HPDE6-E6E7 (cell line): ENCODE measurements at regions not wholly inside any gene's neighbourhood (a gene's known extent, or its start where the extent isn't known, plus 50 kb on each side); places are given as distances from the start of the nearest gene placed in this dataset.

Experiments used
- DNase-seq: peaks from one replicate; pipeline ENCODE4 v3.0.0; 2011; ENCODE audit warnings: missing footprints; ENCODE audit errors: extremely low spot score

DNA sequence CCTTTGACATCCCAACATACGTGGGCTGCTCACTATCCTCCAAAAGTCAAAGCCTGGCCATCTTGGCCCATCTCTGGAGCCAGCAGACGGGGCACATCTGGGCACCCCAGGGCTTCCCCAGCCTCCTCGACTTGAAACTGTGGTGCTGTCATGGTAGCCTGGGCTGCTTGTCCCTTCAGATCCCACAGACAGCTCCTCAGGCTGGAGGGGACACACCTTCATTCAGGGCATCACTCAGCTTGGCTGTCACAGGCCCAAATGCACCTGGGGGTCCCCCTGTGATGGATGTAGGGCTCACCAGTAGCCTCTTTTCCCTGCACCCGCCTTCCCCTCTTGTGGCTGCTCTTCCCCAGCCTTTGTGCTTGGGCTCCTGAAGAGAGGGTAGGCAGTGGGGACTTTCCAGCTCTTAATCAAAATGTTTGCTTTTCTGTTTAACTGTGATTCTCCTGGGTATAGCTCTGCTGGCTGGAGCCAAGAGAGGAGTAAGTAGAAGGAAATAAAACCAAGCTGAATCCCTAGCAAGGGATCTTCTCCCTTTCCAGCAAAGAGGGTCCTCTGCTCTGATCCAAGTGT is 92.3 kb downstream of the GYPC start:
- DNase-seq: no peak

DNA sequence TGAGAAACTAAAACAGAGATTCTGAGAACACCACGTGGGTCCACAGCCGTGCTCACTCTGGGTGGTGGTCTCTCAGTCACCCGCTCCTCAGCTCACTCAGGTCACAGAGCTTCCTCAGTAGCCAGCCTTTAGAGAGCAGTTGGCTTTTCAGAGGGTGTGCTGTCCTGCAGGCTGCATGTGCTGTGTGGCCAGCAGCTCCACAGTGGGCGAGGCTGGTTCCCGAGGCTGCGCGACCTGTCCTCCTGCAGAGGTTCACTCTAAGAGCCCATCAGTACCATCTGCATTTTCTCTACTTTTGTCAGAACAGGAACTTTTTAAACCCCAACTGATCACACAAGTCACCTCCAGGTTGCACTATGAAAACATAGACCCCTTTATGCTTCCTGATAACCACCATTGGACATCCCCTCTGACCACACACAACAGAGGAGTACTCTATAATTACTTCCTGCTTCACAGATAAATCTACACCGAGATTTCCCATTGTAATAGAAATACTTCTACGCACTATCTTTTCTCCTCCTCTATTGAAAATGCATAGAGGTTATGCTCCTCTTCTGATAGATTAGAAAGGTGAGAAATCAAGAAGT is 93.1 kb downstream of the GYPC start:
- DNase-seq: no peak

DNA sequence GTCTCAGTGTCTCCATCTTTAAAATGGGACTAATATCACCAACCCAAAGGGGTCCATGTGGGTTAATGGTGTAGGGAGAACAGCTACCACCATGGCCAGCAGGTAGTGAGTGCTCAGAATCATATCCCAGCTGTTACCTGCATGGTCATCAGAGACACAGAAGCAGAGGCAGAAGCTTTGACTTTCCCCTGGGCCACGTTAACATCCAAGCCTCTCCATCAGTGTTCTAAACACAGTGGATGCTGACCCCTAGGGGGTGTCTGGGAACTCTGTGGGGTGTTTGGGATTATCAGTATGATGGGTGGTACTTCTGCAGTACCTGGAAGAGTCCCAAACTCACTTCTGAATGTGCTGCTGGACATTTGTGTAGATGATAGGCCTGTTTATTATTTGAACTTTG is 93.6 kb downstream of the GYPC start:
- no peak for DNase-seq

DNA sequence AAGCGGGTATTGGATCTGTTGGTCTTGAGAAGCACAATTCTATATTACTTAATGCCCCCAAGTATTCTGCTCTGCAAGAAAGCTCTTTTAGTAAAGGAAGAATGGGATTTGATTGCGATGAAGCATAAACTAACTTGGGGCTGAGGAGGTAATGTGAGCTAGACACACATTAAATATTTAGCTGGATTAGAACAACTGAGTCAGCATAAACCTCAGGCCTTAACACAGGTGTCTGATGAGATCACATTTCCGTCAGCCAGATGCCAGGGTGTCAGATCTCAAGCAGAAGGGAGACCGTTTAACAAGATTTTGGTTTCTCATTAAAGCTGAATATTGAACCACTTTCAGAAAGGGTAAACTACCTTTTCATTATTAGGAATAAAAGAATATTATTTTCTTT is 94.5 kb downstream of the GYPC start:
- DNase-seq: no peak

DNA sequence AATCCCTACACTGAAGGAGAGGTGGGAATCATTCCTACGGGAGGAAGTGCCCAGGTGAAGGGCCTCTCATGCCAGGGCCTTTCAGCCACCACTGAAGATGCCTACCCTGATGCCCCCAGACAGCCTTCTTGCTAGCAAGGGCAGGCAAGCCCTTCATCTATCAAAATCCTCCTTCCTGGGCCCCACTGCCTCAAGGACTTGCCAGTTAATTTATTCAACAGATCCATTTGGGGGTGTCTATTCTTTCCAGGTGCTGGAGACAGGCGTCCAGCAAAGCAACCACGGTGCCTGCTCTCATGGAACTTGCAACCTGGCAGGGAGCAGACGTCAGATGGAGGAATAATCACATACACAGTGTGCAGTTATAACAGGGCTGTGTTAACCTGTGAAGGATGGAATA is 95.5 kb downstream of the GYPC start:
- DNase-seq: no peak

DNA sequence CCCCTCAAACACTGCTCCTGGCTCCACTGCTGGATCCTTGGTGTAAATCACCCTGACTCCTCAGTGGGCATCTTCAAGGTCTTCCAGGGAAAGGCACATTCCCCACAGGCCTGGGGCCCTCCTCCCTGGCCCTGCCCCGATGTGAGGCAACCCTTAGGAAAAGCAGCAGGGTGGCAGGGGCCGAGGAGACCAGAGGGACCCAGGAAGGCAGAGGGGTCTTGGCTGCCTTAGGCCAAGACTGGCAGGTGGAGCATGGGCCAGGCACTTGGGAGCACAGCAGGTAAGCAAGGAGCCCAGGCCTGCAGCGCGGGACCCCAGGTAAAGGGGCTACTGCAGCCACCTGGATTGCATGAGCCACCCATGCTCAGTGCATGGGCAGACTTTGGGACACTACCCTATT is 96.9 kb downstream of the GYPC start:
- no peak for DNase-seq

DNA sequence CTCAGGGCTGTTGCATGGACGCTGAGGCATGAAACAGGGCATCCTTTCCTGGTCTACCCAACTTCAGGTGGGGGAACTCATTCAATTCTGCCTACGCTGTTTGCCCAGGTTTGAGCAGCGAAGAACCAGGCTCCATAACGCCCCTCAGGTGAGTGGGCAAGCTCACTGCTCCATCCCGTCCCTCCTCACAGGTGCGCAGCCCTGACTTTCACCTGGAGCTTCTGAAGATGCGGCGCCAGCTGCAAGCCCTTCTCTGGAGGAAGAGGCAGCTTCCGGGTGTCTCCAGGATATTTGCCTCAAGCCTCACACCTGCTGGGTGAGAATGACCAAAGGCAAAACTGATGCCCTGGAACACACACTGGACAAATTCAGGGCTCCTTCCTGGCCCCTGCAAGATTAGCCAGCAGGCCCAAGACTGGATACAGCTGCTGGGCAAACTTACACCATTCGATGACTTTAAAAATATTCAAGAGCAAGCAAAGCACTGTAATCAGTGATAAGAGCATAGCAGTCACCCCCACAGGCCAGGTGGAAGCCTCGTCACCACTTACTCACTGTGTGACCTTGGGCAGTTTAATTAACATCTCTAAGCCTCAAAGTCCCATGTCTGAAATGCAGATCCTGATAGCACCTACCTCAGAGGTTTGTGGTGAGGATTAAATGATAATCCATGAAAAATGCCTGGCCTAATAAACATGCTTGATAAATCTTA is 97.7 kb downstream of the GYPC start:
- no peak for DNase-seq

DNA sequence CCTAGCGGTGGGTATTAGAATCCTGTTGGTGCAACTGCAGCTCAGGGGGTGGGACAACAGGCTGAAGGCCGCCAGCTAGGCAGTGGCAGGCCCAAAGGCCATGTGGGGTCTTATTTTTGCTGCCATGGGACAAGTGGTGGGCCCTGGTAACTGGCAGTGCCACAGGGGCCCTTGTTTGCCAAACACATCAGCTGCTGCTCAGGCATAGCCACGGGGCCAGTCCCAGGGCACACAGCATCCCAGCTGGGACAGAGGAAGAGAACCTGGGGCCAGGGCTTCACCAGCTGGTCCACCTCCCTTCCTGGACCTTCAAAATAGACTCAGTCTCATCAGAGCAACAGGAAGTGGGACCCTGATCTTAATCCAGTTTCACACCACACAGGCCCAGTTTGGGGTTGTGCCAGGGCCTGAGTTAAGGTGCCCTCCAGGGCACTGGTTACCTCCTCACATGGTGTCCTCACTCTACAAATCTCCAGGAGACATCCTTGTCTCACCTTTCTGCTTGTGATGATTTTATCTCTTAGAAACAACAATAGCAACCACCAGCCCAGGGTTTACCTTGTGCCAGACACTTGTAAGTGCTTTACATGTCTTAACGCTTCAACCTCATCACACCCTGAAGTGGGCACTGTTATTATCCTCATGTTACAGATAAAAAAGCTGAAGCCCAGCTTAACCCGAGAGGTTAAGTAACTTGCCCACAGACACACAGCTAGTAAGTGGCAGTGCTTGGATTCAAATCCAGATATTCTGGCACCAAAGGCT is 98.5 kb downstream of the GYPC start:
- DNase-seq: no peak

DNA sequence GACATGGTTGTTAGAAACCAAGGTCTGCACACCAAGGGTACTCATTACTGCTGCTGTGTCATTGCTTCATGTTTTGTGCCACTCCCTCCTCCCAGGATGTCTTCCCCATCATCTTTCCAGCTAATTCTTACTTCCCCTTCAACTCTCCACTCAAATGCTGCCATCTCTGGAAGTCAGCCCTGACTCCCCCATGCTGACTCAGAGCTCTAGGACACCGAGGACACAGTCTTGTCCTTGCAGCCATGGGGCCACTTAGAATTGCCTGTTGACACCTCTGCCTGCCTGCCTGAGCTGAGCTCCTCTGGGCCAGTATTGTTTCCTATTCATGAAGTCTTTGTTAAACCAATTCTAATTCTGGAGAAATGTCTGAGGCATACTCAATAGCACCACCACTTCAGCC is 100.2 kb downstream of the GYPC start:
- DNase-seq: no peak

DNA sequence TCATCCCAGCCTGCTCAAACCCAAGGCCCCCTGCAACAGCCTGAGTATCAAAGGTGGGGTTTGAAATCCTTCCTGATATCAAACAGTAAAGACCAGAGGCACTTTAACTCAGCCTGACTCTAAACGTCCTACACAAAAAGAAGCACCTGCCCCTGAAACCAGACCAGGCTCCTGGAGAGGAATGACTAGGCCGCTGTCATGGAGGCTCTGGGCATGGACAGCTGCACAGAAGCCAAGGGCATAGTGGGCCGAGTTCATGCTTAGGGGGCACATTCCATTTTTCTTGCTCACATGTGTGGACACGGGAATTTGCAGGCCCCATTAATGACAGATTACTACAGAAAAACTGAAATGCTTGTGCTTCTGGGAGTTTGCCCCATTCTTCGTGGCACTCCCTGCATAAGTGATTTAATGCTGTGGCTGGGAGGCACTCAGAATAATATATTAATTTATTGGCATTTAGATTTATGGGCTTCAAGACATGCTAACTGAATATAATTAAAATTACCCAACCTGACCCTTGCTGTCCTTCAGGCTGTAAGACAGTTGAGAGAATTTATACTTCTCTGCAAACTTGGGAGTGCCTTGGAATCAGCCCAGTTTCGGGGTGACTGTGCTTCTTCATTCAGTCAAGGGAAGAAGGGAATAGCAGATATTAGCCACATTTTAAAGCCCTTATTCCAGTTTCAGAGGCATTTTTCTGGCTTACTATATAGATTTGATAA is 105.5 kb downstream of the GYPC start:
- no peak for DNase-seq

DNA sequence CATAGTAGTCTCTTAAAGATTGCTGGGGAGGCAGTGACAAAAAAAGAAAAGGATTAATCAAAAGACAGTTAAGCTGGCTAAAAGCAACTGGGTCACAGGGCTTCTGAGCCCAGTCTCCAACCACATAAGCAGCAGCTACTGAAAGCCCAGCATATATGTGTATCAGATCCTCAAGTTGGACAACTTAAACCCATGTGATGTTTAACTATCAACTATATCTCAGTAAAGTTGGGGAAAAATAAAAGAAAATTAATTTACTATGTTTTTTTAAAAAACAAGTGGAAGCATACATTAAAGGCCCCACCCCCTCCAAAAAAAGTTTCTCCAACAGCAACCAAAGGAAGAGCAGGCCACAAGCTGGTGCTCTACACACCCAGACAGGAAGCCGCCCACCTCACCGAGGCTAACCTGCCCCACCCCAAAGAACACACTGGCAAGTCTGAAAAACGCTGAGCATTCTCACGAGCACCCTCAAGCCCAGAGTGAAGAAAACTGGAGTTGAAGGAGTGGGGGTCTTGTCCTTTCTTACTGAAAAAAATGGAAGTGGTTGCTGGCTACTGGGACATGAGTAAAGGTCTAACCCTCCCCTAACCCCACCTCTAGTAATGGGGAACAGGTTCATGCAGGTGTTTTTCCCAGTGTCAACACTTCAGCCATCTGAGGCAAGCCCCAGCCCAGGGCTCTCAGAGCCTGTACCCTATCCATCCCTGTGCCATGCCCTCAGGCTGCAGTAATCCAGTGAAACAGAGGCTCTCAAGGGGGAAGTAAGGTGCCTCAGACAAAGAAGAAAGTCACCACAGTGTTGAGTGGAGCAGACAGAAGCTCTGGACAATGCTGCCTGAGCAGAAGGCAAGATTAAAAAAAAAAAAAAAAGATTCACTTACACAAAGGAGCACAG is 106.3 kb downstream of the GYPC start:
- no peak for DNase-seq

DNA sequence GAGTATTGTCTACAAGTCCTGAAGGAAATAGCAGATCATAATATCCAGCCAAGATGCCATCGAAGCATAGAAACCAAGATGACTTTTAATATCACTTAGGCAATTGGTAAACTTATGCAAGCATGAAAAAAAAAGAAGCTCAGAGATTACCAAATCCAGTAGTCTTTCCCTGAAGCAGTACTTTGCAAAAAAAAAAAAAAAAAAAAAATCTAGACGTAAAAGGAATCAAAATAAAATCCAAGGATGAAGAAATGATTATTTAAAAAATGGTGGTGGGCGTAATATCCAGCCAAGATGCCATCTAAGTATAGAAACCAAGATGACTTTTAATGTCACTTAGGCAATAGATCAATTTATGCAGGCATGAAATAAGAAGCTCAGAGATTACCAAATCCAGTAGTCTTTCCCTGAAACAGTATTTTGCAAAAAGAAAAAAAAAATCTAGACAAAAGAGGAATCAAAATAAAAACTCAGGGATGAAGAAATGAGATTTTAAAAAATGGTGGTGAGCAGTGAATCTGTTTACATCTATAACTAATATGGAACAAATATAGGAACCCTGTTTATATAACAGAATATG is 108.8 kb downstream of the GYPC start:
- DNase-seq: no peak

DNA sequence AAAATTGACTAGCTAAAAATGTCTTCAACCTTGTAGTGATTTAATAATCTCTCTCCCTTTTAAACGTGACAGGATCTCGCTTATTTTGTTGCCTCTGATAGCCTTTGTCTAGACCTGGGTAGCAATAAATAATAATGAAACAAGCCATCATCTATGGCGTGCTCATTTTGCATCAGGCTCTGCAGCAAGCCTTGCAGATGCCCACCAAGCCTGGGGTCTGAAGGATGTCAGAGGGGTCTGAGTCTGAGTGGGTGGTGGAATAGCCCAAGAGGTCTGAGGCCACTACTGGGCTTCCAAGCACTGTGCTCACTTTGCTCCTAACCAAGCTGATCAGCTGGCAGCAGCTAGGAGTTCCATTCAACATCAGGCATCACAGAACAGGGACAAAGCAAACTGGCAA is 109.4 kb downstream of the GYPC start:
- DNase-seq: no peak

DNA sequence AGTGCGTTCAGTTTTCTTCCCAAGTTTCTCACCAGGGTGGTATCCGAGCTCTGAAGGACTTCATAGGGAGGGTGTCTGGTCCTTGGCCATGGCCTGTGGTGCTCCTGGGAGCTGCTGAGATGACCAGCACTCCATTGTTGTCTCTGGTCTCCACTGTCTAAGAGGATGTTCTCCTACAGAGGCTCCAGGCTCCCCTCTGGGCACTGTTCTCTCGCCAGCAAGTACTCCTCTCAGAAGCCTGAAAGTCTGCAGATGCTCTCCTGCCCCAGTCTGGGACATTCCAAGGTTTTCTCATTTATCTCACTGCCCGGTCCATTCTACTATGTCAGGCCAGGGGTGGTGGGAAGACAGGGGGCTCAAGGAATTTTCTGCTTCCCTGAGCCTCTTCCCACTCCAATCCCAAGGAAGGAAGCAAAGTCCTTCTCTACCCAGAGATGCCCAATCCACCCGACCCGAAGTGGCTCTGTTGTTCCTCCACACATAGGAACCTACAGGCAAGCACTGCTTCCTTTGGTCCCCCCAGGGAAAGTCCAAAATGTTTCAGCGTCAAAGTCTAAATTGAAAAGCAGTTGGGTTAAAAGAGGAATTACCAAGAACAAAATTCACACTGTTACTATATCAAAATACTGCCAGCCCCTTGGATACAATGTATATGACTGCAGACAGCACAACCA is 110.5 kb downstream of the GYPC start:
- no peak for DNase-seq

DNA sequence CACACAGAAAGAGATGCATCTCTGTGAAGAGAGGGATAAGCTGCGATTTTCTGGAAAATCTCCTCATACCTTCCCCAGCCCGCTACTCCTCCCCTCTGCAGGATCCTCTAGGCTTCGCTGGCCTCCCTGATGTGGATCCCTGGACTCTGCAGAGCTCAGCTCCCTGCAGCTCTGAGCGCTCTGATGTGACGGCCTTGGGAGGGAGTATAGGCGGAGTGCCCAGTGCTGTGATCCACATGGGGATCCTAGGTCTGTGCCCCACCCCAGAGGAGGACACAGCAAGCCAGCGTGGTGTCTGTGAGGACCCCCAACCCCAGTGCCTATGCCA is 111.0 kb downstream of the GYPC start:
- DNase-seq: no peak

DNA sequence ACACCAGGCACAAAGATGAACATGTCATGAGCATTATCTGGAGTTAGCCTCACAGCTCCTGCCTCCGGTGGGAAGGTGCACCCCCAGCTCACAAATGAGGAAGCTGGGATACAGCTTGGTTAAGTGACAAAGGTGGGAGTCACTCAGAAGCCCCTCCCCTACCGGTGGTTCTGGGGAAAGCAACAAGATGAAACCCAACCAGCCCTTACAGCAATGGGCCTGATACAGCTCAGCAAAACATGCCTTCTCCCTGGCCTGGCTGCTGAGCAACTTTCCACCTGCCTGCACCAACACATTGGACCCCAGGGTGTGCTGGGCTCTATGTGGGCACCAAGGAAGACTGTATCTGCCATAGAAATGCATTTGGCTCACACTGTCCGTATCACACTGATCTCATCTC is 113.2 kb downstream of the GYPC start:
- DNase-seq: no peak

DNA sequence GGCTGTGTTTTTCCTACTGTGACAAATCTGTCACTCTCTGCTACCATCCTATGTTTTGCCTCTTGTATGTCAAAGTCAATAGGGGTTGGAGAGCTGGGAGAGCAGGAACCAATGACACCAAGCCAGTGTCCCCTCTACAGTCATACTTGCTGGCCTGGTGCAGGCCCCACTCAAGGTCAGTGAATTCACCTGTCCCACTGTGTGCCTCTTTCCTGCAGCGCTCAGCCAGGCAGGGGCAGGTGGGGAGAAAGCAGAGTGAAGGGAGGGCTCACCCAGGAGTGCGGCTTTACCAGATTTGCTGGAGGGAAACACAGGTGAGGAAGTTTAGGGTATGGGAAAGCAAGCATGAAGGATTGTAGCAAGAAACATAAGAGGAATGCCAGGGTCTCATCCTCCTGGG is 114.5 kb downstream of the GYPC start:
- no peak for DNase-seq

DNA sequence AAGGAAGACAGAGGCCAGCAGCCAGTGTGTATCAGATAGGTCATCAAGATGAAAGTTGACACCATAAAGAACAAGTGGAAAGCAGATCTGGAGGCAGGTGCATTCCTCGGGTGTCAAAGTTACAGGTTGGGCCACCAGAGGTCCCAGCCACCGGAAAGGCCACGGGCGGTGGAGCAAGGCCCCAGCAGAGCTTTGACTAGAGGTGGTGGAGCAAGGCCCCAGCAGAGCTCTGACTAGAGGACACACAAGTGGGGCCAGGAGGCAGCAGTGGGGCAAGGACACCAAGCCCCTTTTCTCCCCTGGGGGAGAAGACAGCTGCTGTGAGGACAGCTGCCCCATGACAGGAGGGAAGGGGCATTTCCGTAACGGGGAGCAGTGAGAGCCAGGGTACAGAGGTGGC is 115.1 kb downstream of the GYPC start:
- no peak for DNase-seq

DNA sequence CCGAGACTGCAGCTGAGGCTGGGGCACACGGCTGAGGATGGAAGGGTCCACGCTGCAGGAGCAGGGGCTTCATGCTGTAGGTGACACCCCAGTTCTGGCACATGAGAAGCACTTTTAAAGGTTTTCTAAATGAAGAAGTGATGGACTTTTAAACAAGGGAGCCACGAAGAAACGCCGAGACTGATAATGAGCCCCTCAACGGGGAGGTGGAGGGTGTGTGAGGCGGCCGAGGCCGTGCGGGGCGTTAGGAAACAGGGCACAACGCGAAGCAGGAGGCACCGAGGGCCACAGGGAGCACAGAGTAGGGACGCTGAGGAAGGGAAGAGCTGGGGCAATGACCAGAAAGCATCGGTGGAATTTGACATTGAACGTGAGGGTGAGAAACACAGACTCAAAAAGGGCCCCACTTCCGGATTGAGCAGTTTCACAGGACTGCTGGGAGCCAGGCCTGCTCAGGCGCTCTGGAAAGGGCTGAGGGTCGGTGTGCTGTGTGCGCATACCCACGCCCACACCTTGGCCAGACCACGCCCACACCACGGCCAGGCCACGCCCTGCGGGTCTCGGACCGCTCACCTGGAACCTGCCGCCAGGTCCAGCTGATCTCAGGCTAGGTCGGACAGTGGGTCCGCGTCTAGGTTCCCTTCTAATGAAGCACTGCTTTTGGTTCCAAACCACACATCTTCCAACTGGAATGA is 115.7 kb downstream of the GYPC start:
- DNase-seq: no peak

DNA sequence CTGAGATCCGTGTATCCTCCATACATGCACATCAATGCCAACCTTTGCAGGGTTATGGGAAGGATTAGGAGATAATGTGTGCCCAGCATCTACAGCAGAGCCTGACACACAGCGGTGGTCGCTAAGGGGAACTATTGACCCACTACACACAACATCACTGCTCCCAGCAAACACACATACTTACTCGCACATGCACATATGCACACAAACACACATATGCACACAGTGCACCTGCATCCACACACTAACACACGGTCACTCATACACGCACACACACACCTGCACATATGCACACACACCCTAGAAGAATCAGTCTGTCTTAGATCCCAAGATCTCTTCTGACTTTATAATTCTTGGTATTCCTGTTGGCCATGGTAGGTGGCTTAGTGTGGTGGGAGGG is 118.3 kb downstream of the GYPC start:
- DNase-seq: no peak
